ENCODE measurements at regions not wholly inside any gene's neighbourhood (a gene's known extent, or its start where the extent isn't known, plus 50 kb on each side); places are given as distances from the start of the nearest gene placed in this dataset.

DNA sequence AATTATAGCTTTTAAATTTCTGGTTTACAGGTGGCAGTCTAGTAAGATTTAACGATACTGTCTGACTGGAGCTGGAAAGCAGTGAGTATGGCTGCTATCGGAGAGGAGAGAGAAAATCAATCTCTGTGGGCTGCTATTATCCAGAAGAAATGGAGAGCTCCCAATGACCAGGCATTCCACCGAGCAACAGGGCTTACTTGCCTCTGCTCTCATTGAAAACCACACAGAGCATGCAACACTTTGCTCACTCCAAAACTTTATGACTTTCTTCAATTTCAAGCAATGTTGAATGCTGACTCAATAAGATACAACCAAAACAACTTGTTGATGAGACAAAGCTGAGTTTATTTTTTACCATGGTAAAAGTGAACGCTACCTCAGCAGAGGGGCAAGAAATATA, 337.0 kb upstream of the NCAM2 start:
- TF ChIP-seq TAF1 (IDR thresholded peaks at IDR 0.05; ENCODE audit: low read depth): no peak
- no peak for TF ChIP-seq EGR1 (IDR thresholded peaks at IDR 0.05)
- TF ChIP-seq NFIC (IDR thresholded peaks at IDR 0.05): no peak

GRCh38 chr21:20661745-20662422, 336.3 kb upstream of the NCAM2 start:
- TF ChIP-seq RAD21 (IDR thresholded peaks at IDR 0.05; ENCODE audit: low read depth) (no peak), EGR1 (IDR thresholded peaks at IDR 0.05) (no peak), TCF12 (IDR thresholded peaks at IDR 0.05; ENCODE audit: low read depth) (no peak), MAX (IDR thresholded peaks at IDR 0.05) (no peak), YY1 (IDR thresholded peaks at IDR 0.05; ENCODE audit: low read depth) (no peak), NFIC (IDR thresholded peaks at IDR 0.05) (no peak), FOXM1 (IDR thresholded peaks at IDR 0.05; ENCODE audit: borderline replicate concordance, low read depth) (no peak), CREB1 (IDR thresholded peaks at IDR 0.05; ENCODE audit: low read depth) (no peak), EP300 (IDR thresholded peaks at IDR 0.05; ENCODE audit: borderline replicate concordance) (no peak), TAF1 (IDR thresholded peaks at IDR 0.05; ENCODE audit: low read depth) (no peak)

DNA sequence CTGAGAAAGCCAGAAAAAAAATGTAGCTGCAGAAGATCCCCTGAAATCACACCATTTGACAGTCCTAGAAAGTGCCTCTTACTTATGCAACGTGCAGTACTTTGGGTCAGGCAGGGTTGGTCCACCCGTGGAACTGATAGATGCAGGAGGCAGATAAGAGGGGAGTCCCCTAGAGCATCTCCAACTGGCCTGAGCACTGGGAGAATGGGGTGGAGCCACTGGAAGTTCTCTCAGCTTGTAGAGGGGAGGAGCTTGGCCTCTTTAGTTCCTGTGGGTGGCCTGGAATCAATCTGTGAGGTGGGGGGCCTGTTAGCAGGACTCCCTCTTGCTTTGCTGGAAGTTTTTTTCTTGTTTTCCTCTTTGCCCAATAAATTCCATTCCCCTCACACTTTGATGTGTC, 335.7 kb upstream of the NCAM2 start:
- TF ChIP-seq TCF12 (IDR thresholded peaks at IDR 0.05; ENCODE audit: low read depth) (no peak), FOXM1 (IDR thresholded peaks at IDR 0.05; ENCODE audit: borderline replicate concordance, low read depth) (no peak), CEBPB (IDR thresholded peaks at IDR 0.05) (no peak), MAX (IDR thresholded peaks at IDR 0.05) (no peak), EP300 (IDR thresholded peaks at IDR 0.05; ENCODE audit: borderline replicate concordance) (no peak), RAD21 (IDR thresholded peaks at IDR 0.05; ENCODE audit: low read depth) (no peak), NFIC (IDR thresholded peaks at IDR 0.05) (no peak), TEAD4 (IDR thresholded peaks at IDR 0.05) (no peak), EGR1 (IDR thresholded peaks at IDR 0.05) (no peak), TAF1 (IDR thresholded peaks at IDR 0.05; ENCODE audit: low read depth) (no peak), ZBTB7A (IDR thresholded peaks at IDR 0.05; ENCODE audit: low read depth) (no peak), CREB1 (IDR thresholded peaks at IDR 0.05; ENCODE audit: low read depth) (no peak), YY1 (IDR thresholded peaks at IDR 0.05; ENCODE audit: low read depth) (no peak), REST (IDR thresholded peaks at IDR 0.05; ENCODE audit: low read depth) (no peak)
- TF ChIP-seq, protein P1, sequence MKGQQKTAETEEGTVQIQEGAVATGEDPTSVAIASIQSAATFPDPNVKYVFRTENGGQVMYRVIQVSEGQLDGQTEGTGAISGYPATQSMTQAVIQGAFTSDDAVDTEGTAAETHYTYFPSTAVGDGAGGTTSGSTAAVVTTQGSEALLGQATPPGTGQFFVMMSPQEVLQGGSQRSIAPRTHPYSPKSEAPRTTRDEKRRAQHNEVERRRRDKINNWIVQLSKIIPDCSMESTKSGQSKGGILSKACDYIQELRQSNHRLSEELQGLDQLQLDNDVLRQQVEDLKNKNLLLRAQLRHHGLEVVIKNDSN (IDR thresholded peaks at IDR 0.05): no peak

DNA sequence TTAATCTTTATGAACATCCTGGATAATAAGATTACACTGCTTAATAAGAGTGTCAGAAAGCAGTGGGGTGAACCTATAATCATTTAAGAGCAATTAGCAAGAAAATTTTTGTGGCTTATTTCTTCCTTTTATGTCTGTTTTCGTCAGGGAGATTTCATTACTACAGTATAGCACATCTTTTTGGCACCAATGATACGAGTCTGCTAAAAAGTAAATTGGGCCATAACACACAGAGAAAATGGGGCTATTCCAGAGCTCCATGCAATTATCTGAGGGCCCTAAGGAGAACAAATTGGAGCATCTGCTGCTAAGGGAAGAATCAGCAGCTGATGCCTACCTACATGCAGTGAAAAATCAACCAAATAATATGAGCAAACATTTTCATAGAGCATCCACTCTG, 330.3 kb upstream of the NCAM2 start:
- TF ChIP-seq ZBTB7A (IDR thresholded peaks at IDR 0.05; ENCODE audit: low read depth) (no peak), NFIC (IDR thresholded peaks at IDR 0.05) (no peak), RAD21 (IDR thresholded peaks at IDR 0.05; ENCODE audit: low read depth) (no peak), REST (IDR thresholded peaks at IDR 0.05; ENCODE audit: low read depth) (no peak), TAF1 (IDR thresholded peaks at IDR 0.05; ENCODE audit: low read depth) (no peak), CEBPB (IDR thresholded peaks at IDR 0.05) (no peak)

GRCh38 chr21:20685475-20685874, 312.7 kb upstream of the NCAM2 start:
- TF ChIP-seq TEAD4 (IDR thresholded peaks at IDR 0.05) (no peak), EGR1 (IDR thresholded peaks at IDR 0.05) (no peak), REST (IDR thresholded peaks at IDR 0.05; ENCODE audit: low read depth) (no peak), EP300 (IDR thresholded peaks at IDR 0.05; ENCODE audit: borderline replicate concordance) (no peak), MAX (IDR thresholded peaks at IDR 0.05) (no peak), YY1 (IDR thresholded peaks at IDR 0.05; ENCODE audit: low read depth) (no peak), ZBTB7A (IDR thresholded peaks at IDR 0.05; ENCODE audit: low read depth) (no peak), TCF12 (IDR thresholded peaks at IDR 0.05; ENCODE audit: low read depth) (no peak), CREB1 (IDR thresholded peaks at IDR 0.05; ENCODE audit: low read depth) (no peak), NFIC (IDR thresholded peaks at IDR 0.05) (no peak)
- TF ChIP-seq, protein P1 (IDR thresholded peaks at IDR 0.05): no peak
